Activated CD4-positive, alpha-beta T cell treated with anti-CD3 and anti-CD28 coated beads, Interleukin-2, amount 10 ng/mL, durations not matched to agents 24 days and 14 days (primary cell): ENCODE measurements at regions not wholly inside any gene's neighbourhood (a gene's known extent, or its start where the extent isn't known, plus 50 kb on each side); places are given as distances from the start of the nearest gene placed in this dataset.
"Not testable (repeated sequence)": the region's sequence is repeated elsewhere in the genome, so short reads cannot be mapped to it uniquely, and the experiment has no call there.

ENCODE experiments used
- DNase-seq: peaks from one replicate; pipeline ENCODE4 v3.0.0; 2022
- H3K27ac Mint-ChIP-seq: one replicate; pipeline ENCODE4 v1.8.0; 2022; ENCODE audit warnings: mild to moderate bottlenecking, mixed read lengths
- H3K27me3 Mint-ChIP-seq: one replicate; pipeline ENCODE4 v1.8.0; 2022; ENCODE audit warnings: mixed read lengths
- H3K36me3 Mint-ChIP-seq: one replicate; pipeline ENCODE4 v1.8.0; 2022; ENCODE audit warnings: low read depth, mild to moderate bottlenecking, mixed read lengths
- H3K4me1 Mint-ChIP-seq: one replicate; pipeline ENCODE4 v1.8.0; 2021; ENCODE audit warnings: mixed read lengths
- H3K4me3 Mint-ChIP-seq: one replicate; pipeline ENCODE4 v1.8.0; 2022; ENCODE audit warnings: mild to moderate bottlenecking, moderate library complexity, mixed read lengths
- H3K9me3 Mint-ChIP-seq: one replicate; pipeline ENCODE4 v1.8.0; 2021; ENCODE audit warnings: mixed read lengths
- intact Hi-C: fragments of 100-400 bp; cut with micrococcal nuclease; formaldehyde crosslinking; loops from one replicate; pipeline ENCODE4 v1.15.1; 2023

DNA sequence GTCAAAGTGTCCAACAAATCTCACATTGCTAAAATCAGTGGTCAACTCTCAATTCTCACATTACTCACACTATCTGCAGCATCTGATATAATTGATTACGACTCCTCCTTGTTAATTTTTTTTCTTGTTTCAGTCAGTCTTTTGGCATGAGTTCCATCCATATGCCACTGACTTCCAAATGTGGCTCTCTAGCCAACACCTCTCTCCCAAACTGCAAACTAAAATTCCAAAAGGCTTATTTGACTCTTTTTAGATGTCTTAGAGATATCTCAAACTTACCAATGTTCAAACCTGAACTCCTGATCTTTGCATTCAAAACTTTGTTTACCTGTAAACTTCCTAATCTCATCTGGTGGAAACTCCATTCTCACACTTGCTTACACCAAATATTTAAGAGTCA lies 162.1 kb upstream of the ZNF658 start:
- H3K4me3 Mint-ChIP-seq, intact Hi-C loops, DNase-seq, H3K9me3 Mint-ChIP-seq, H3K4me1 Mint-ChIP-seq, H3K36me3 Mint-ChIP-seq, H3K27ac Mint-ChIP-seq, H3K27me3 Mint-ChIP-seq: not testable (repeated sequence)

DNA sequence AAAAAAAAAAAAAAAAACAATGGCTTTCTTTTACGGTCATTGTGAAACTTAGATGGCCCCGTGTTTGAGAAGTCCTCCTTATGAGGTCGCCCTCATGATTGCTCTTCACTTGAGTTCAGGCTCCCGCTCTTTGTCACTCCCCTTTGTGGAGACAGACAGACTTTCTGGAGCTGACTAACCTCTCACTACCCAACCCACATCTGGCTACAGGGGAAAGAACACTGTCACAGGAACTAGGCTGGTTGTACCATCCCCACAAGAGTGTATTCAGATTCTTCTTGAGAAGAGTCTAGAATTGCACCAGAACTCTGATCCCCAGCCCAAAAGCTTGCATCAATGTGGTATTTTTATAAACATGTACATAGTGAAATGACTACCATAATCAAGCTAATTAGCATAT lies 160.4 kb upstream of the ZNF658 start:
- intact Hi-C loops = not testable (repeated sequence)

DNA sequence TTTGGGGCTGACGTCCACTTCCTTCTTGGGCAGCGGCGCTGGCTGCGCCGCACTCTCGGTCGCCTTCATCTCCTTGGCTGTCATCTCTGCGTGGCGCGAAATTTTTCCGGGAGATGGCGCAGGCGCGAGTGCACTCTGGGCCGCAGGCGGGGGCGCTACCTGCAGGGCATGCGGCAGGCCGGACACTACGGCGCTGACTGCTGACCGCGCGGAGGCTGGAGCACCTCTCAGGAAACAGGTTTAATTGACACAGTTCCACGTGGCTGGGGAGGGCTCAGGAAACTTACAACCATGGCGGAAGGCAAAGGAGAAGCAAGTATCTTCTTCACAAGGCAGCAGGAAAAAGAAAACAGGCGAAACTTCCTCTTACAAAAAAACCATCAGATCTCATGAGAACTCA lies 154.7 kb upstream of the ZNF658 start:
- H3K36me3 Mint-ChIP-seq, H3K27ac Mint-ChIP-seq, intact Hi-C loops, H3K27me3 Mint-ChIP-seq, H3K4me3 Mint-ChIP-seq, H3K4me1 Mint-ChIP-seq, H3K9me3 Mint-ChIP-seq, DNase-seq: not testable (repeated sequence)

More for the DNA sequence above, 160.4 kb upstream of the ZNF658 start:
- H3K27ac Mint-ChIP-seq, H3K36me3 Mint-ChIP-seq, H3K9me3 Mint-ChIP-seq, H3K27me3 Mint-ChIP-seq, H3K4me3 Mint-ChIP-seq, DNase-seq, H3K4me1 Mint-ChIP-seq: not testable (repeated sequence)

DNA sequence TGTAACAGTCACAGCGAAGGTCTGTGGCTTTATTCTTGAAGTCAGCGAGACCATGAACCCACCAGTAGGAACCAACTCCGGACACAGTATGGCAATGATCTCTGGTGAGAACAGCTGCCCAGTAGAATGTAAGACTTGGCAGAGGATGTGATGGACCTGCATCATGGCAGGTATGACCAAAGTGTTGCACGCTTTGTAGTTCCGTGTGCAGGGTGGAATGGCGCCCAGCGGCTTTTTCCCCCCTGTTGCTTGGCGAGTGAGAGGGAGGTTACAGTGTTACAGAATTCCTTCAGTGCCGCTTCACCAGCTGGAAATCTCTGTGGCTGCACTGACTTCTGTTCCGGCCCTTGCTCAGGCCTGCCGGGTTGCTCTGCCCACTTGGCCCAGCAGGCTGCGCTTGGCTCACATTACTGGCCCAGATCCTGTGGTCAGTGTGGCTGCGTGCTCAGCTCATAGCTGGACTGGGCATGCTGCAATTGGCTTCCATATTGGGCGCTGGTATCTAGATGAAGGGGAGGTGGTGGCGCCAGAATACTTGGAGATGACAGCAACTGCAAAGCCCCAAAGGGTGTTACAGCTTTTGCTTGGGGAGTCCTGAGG lies 148.1 kb upstream of the ZNF658 start:
- H3K9me3 Mint-ChIP-seq, intact Hi-C loops, DNase-seq, H3K27ac Mint-ChIP-seq, H3K27me3 Mint-ChIP-seq, H3K4me3 Mint-ChIP-seq, H3K36me3 Mint-ChIP-seq, H3K4me1 Mint-ChIP-seq: not testable (repeated sequence)

DNA sequence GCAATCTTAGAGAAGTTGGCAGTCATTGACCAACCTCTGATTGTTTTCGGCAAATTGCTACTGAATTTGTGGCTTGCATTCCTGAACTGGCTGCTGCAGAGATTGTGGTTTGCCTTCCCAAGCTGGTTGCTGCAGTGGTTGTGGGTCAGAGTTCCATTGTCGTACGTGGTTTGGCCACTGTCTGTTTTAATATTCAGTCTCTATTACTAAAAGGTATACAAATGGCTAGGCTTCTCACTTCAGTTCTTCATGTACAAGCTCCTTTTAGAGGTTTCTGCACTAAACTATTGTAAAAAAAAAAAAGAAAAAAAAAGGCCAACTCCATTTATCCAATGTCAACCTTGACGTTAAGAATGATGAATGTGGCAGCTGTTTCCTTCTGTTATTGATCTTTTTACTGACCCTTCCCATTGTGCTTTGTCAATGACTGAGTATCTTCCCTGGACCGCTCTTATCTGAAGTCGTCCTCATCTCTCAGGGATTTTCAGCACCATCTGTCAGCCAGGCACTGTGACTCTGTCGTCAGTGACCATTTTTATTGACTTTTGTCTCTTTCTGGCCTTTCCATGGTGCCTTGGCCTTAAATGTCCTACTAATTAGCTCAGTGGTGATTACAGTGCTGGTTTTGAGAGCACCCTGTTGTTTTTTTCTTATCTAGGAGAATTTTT lies 140.6 kb upstream of the ZNF658 start:
- H3K27me3 Mint-ChIP-seq, H3K4me3 Mint-ChIP-seq, H3K4me1 Mint-ChIP-seq, H3K36me3 Mint-ChIP-seq, H3K27ac Mint-ChIP-seq, H3K9me3 Mint-ChIP-seq, intact Hi-C loops, DNase-seq: not testable (repeated sequence)

DNA sequence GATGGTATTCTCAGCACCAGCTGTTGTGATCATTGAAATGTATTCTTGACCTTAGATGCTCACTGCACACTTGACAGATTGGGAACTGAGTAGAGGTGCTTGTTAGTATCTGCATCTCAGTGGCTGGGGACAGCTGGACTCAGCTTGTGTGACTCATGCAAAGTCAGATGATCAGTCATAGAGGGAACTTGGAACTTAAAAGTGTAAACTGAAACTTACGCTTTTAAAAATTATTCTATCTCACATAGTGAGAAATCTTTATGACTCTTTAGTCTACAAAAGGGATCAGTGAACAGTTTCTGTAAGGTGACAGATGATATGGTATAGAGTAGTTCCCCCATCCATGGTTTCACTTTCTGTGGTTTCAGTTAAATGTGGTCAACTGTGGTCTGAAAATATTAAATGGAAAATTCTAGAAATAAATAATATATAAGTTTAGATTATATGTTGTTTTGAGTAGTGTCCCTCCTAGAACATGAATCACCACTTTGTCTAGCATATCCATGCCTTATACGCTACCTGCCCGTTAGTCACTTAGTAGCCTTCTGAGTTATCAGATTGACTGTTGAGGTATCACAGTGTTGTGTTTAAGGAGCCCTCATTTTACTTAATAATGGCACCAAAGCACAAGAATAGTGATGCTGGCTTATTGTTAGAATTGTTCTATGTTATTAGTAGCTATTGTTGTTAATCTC lies 135.6 kb upstream of the ZNF658 start:
- DNase-seq, H3K27ac Mint-ChIP-seq, H3K27me3 Mint-ChIP-seq, H3K4me1 Mint-ChIP-seq, H3K36me3 Mint-ChIP-seq, H3K4me3 Mint-ChIP-seq, intact Hi-C loops, H3K9me3 Mint-ChIP-seq: not testable (repeated sequence)

DNA sequence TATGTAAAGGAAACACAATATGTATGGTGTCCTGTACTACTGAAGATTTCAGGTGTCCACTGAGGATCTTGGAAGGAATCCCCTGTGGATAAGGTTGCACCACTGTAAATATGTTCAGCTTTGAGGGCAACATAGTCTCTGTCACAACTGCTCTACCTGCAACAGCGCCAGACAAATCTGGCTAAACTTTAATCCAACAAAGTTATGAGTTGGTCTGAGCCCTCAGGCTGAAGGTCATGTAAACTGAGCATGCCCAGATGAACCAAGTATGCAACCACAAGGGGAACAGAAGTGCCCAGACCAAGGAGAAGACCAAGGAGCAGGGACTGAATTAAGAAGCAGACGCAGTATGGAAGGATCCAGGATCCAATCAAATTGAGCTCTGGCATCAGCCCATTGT lies 135.0 kb upstream of the ZNF658 start:
- DNase-seq, intact Hi-C loops, H3K27me3 Mint-ChIP-seq, H3K27ac Mint-ChIP-seq, H3K36me3 Mint-ChIP-seq, H3K4me1 Mint-ChIP-seq, H3K4me3 Mint-ChIP-seq, H3K9me3 Mint-ChIP-seq: not testable (repeated sequence)

DNA sequence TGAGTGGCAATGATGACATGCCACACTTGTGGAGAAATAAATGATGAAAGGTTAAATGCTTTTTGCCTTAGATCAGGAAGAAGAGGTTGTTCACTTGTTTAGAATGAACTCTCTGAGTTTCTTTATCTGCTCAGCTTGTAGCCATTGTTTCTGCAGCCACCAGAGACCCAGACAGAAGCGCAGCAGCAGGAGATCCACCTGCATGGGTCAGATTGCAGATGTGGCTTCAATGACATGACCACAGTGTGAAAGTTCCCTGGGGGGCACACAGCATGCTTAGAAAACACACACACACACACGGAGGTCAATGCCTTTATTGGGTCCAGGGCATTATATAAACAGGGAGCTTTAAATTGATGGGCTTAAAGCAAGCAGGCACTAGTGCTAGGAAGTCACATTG lies 129.0 kb upstream of the ZNF658 start:
- intact Hi-C loops, H3K4me3 Mint-ChIP-seq: not testable (repeated sequence)

DNA sequence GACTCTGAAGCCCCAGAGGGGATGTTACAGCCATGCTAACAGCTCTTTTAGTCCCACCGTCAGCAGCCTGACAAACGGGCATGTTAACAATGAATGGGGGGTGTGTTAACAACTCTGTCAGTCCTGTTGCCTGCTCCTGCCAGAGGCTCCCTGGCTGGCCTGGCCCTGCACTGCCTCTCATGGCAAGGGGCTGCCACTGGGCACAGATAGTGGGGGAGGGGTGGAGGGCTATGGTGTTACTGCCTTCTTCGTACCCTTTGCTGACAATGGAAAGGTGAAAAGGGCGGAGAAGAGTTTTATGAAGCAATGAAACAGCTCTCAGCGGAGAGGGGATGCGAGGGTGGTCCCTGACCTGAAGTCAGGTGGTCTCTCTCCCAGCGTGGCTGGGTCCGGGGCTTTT lies 125.9 kb upstream of the ZNF658 start:
- H3K36me3 Mint-ChIP-seq, H3K4me3 Mint-ChIP-seq, intact Hi-C loops: not testable (repeated sequence)

More for the DNA sequence above, 129.0 kb upstream of the ZNF658 start:
- H3K36me3 Mint-ChIP-seq, H3K27me3 Mint-ChIP-seq, H3K4me1 Mint-ChIP-seq, DNase-seq, H3K9me3 Mint-ChIP-seq, H3K27ac Mint-ChIP-seq: not testable (repeated sequence)

DNA sequence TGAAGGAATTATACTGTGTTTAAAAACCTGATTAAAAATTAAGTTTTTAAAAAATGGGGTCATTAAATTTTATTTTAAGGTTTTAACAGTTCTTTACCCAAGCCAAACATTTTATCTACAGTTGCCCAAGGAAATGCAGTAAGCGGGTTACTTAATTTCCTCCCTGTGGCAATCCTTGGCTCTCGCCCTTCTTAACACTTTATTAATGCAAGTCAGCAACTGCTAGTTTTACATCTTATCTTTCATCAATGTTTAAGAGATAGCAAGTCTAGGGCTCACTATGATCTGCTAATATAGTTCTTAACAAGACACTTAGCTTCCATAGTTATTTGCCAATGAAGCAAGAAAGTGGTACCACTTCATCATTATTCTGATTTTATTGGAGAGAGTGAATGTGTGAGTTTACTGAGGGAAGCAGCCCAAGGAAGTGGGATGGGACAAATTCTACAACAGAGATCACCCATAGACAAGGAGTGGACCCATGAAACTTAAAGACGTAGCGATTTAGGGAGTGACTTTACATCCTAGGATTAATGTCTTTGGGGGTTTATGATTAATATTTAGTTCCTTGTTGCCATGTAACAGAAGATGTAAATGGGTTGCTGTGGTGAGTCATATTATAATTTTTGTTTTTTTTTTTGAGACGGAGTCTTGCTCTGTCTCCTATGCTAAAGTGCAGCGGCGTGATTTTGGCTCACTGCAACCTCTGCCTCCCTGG lies 120.4 kb upstream of the ZNF658 start:
- H3K27me3 Mint-ChIP-seq, DNase-seq, H3K27ac Mint-ChIP-seq, H3K9me3 Mint-ChIP-seq, H3K4me3 Mint-ChIP-seq, intact Hi-C loops, H3K4me1 Mint-ChIP-seq, H3K36me3 Mint-ChIP-seq: not testable (repeated sequence)

More for the DNA sequence above, 125.9 kb upstream of the ZNF658 start:
- not testable (repeated sequence) for H3K27ac Mint-ChIP-seq, H3K4me1 Mint-ChIP-seq, DNase-seq, H3K27me3 Mint-ChIP-seq, H3K9me3 Mint-ChIP-seq

DNA sequence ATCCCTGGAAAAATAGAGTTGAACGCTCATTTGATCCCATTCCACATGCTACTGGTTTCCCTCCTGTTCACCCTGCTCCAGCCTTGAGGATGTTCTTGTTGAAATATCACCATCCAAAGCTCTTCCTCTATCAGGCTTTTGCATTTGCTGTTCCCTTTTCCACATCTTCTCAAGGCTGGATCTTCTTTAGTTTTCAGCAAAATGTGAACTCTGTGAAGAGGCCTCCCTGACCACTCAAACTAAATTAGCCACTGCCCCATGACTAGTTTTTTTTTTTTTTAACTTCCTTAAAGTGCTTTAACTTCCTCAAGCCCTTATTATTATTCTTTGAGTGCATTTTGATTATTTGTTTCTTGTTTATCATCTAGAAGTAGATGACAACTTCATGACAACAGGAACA lies 119.3 kb upstream of the ZNF658 start:
- H3K27ac Mint-ChIP-seq, H3K9me3 Mint-ChIP-seq, H3K36me3 Mint-ChIP-seq, intact Hi-C loops, H3K4me3 Mint-ChIP-seq, DNase-seq, H3K4me1 Mint-ChIP-seq, H3K27me3 Mint-ChIP-seq: not testable (repeated sequence)

DNA sequence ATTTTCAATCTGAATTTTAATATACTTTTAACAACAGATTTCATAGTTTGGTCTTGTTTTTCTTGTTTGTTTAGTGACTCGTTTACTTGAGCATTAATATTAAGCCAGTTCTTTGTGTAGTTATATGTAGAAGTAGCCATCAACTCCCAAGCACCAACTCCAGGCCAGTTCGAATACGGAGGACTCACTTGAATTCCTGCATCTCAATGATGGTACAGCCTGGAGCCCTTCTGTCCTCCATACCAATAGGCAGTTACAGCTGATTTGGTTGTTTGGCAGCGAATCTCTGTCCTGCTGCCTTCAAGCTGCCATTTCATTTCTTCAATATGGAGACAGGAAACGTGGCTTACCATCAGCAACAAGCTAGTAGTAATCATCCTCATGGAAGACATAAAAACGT lies 118.5 kb upstream of the ZNF658 start:
- H3K27me3 Mint-ChIP-seq, DNase-seq, H3K4me3 Mint-ChIP-seq, H3K4me1 Mint-ChIP-seq, intact Hi-C loops, H3K9me3 Mint-ChIP-seq, H3K27ac Mint-ChIP-seq, H3K36me3 Mint-ChIP-seq: not testable (repeated sequence)

DNA sequence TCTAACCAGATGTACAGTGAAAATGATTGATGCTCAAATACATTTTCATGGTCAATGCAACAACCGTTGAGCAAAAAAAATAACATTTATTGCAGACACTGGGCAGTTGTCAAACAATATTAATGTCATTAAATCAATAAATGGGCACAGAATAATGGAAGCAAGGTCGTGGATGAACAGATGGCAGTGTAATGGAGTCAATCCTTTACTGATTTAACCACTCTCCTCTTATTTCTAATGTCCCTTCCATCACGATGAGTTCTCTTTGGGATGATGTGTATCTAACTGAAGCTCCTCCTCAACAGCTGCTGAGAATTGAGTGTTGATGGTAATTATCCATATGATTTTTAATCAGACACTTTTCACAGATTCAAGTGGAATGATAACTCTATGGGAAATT lies 114.9 kb upstream of the ZNF658 start:
- H3K4me3 Mint-ChIP-seq, H3K9me3 Mint-ChIP-seq, DNase-seq, H3K27me3 Mint-ChIP-seq, H3K36me3 Mint-ChIP-seq, H3K4me1 Mint-ChIP-seq, H3K27ac Mint-ChIP-seq, intact Hi-C loops: not testable (repeated sequence)

DNA sequence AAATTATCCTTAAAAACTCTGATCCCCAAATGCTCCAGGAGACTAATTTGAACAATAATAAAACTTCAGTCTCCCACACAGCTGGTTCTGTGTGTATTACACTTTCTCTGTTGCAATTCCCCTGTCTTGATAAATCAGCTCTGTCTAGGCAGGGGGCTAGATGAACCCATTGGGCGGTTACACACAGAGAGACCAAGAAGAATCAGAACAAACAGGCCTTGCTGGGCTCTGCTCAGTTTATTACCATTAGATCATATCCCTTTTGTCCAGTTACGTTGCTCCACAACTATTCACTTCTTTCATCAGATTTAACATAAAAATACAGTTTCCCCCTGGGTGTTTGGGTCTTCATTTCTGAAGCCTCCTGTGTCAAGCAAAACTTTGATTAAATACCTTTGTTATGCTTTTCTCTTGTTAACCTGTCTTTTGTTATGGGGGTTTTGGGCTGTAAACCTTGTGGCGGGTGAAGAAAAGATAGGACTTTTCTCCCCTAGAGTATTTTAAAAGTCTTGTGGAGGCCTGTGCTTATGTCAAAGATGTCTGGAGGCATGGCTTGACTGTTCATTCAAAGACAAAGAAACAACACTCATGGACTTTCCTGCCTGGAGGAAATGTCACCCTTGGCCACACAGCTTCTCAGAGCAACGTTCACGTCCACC lies 109.3 kb upstream of the ZNF658 start:
- H3K36me3 Mint-ChIP-seq, H3K27me3 Mint-ChIP-seq, DNase-seq, H3K4me1 Mint-ChIP-seq, H3K27ac Mint-ChIP-seq, intact Hi-C loops, H3K4me3 Mint-ChIP-seq, H3K9me3 Mint-ChIP-seq: not testable (repeated sequence)
